ENCODE measurements at regions not wholly inside any gene's neighbourhood (a gene's known extent, or its start where the extent isn't known, plus 50 kb on each side); places are given as distances from the start of the nearest gene placed in this dataset.

- DNase-seq: no peak
Measured at GRCh38 chr22:48442663-48443062, 1385.0 kb downstream of the BRD1 start.

DNA sequence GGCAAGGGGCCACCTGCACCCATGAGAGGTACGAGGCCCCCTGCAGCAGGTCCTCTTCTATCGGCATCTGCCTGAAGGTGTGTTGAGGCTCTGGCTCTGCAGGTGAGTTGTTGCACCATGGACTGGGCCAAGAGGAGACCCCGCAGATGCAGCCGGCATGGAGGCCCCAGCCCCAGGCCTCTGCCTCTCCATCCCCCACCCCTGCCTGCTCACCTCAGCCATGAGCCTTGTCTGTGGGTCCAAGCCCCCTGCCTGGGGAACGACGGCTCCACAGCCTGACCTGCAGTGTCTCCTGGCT is 1386.2 kb downstream of the BRD1 start:
- DNase-seq: no peak

DNA sequence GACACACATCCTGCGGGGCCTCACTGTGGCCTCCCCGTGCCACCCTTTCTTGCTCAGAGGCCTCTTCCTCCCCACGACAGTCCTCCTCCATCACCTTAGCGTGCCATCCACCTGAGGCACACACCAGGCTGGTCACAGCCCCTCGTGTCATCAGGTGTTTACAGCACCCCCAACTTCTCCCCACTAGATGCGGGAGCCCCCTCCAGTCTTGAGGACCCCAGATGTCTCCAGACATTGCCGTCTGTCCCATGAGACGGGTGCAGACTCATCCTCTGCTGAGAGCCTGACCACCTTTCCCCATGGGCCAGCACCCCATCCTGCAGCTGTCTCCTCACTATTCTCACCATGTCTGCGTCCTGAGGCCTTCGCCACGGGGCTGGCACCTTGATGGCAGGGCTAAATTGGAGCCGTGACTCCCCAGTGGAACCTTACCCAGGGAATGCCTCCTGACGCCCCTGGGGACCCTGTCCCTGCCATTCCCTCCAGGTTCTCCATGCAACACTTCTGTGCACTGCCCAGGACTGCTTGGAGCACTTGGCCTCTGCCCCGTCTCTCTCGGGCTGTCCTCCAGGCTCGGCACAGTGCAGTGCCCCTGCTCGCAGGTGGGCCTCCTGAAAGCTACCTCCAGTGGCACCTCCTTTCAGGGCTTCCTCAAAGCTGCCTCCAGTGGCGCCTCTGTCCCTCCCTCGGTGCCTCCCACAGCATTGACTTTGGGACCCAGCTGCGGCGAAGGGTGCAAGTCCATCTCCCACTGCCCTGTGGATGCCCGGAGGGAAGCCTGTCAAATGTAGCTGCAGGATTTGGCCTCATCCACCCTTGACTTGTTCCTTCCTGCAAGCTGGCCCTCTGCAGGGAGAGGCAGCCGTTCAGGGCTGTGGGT is 1386.8 kb downstream of the BRD1 start:
- DNase-seq: no peak

DNA sequence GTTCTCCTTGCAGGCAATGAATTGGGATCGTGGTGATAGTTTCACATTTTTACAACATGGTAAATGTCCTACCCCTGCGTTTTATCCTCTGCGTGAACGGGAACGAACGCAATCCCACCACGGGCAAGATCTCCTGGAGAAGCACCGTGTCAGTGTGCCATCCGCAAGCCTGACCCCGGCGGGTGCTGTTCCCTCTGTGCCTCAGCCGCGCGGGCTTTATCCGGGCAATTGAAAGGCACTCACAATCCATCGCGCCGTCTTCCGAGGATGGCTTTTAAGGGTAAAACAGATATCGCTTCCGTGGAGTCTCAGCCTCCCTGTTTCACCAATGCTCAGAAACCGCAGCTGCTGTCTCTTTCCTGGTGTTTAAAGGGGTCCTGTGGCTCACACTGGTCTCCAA is 1387.5 kb downstream of the BRD1 start:
- DNase-seq: no peak

DNA sequence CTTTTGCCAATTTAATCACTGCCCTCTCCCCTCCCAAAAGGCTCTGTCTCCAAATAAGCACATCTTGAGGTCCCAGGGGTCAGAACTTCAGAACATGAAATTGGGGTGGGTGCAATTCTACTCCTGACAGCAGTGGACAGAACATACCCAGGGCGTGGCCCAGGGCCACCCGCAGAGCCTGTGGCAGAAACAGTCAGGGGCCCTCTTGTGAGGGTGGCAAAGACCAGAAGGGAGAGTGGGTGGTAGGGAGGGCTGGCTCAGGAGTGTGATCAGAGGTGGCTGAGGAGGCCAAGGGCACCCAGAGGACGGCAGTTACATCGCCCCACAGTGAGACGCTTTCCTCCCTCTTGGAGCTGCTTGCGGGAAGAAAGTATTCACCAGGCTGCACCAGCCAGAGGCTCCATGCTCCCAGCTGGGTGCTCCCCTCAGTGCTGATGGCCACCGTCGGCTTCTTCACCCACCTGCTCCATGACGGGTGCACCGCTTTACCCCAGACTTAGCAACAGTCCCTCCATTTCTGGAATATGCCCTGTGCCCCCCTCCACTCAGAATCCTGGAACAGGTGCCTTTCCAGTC is 1388.0 kb downstream of the BRD1 start:
- DNase-seq: no peak

- no peak for DNase-seq
Measured at GRCh38 chr22:48438800-48439559, 1388.7 kb downstream of the BRD1 start.

DNA sequence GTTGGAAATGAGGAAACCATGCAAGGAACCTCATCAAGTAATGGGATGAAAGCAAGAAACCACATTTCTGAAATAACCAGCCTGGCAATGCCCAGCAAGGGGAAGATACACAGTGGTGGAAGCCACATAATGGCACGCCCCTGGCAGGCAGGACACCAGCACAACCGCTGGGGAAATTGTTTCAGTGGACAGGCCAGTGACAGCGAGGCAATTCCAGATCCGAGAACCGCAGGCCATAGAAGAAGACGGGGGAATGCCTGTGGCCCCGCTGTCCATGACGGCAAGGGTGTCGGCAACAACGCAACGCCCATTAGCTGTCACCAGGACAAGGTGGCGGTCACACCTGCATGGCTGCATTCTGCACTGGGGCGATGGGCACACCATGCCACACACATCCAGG is 1389.6 kb downstream of the BRD1 start:
- DNase-seq: no peak

GRCh38 chr22:48436201-48436931 is 1391.3 kb downstream of the BRD1 start:
- no peak for DNase-seq

GRCh38 chr22:48434868-48435250 is 1392.8 kb downstream of the BRD1 start:
- no peak for DNase-seq

GRCh38 chr22:48434156-48434867 is 1393.4 kb downstream of the BRD1 start:
- DNase-seq: no peak

- DNase-seq: no peak
Measured at GRCh38 chr22:48433647-48434046, 1394.0 kb downstream of the BRD1 start.

GRCh38 chr22:48432781-48433518 is 1394.7 kb downstream of the BRD1 start:
- DNase-seq: no peak

GRCh38 chr22:48431536-48432315 is 1395.9 kb downstream of the BRD1 start:
- no peak for DNase-seq

GRCh38 chr22:48431014-48431413 is 1396.7 kb downstream of the BRD1 start:
- no peak for DNase-seq

GRCh38 chr22:48429446-48430020 is 1398.1 kb downstream of the BRD1 start:
- no peak for DNase-seq

- no peak for DNase-seq
Measured at GRCh38 chr22:48428631-48429371, 1398.9 kb downstream of the BRD1 start.

DNA sequence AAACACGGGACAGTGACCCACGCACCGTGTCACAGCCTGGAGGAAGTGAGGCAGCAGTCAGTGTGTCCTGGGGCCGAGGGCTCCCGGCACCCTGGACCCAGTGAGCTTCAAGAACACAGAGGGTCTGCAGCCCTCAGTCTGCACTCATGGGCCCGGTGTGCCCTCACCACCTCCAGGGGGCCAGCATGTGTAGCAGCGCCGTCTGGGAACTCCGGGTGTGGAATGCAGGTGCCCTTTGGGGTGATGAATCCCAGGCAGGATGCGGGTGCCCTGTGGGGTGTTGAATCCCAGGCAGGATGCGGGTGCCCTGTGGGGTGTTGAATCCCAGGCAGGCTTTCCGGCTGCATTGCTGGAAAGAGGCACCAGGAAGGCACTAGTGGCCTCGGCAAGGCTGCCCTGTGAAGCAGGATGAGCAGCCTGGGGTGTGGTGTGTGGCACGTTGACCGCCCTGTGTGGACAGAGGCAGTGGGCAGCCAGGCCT is 1399.9 kb downstream of the BRD1 start:
- no peak for DNase-seq

- no peak for DNase-seq
Measured at GRCh38 chr22:48426466-48427380, 1401.0 kb downstream of the BRD1 start.

- DNase-seq: no peak
Measured at GRCh38 chr22:48425641-48426040, 1402.0 kb downstream of the BRD1 start.
